A204.1 (cell line): ENCODE measurements at regions not wholly inside any gene's neighbourhood (a gene's known extent, or its start where the extent isn't known, plus 50 kb on each side); places are given as distances from the start of the nearest gene placed in this dataset.
"Not testable (repeated sequence)": the region's sequence is repeated elsewhere in the genome, so short reads cannot be mapped to it uniquely, and the experiment has no call there.

Source experiments
- FAIRE-seq: peaks from 2 replicates; lab custom pipeline; 2012; peaks lifted over from hg19 to GRCh38; lab: Jason Lieb, UNC

GRCh38 chr2:176854878-176855277 lies 357.7 kb upstream of the HNRNPA3 start:
- FAIRE-seq, result no peak

GRCh38 chr2:176856683-176857082 lies 355.9 kb upstream of the HNRNPA3 start:
- FAIRE-seq, result no peak

- FAIRE-seq, result no peak
Measured at GRCh38 chr2:176865336-176865735, 347.3 kb upstream of the HNRNPA3 start.

GRCh38 chr2:176872406-176872805 lies 340.2 kb upstream of the HNRNPA3 start:
- FAIRE-seq, result no peak

GRCh38 chr2:176873403-176873802 lies 339.2 kb upstream of the HNRNPA3 start:
- no peak for FAIRE-seq

- FAIRE-seq, result no peak
Measured at GRCh38 chr2:176876493-176877103, 336.0 kb upstream of the HNRNPA3 start.

- FAIRE-seq, result no peak
Measured at GRCh38 chr2:176879426-176879995, 333.1 kb upstream of the HNRNPA3 start.

- not testable (repeated sequence) for FAIRE-seq
Measured at GRCh38 chr2:176882045-176882444, 330.5 kb upstream of the HNRNPA3 start.

GRCh38 chr2:176885001-176885643 lies 327.5 kb upstream of the HNRNPA3 start:
- no peak for FAIRE-seq

- no peak for FAIRE-seq
Measured at GRCh38 chr2:176885661-176886060, 326.9 kb upstream of the HNRNPA3 start.

- FAIRE-seq, result no peak
Measured at GRCh38 chr2:176891105-176891504, 321.5 kb upstream of the HNRNPA3 start.

- no peak for FAIRE-seq
Measured at GRCh38 chr2:176891857-176892256, 320.7 kb upstream of the HNRNPA3 start.

GRCh38 chr2:176892676-176893226 lies 319.8 kb upstream of the HNRNPA3 start:
- FAIRE-seq, result no peak

GRCh38 chr2:176895158-176895557 lies 317.4 kb upstream of the HNRNPA3 start:
- FAIRE-seq, result no peak

GRCh38 chr2:176902454-176902853 lies 310.1 kb upstream of the HNRNPA3 start:
- no peak for FAIRE-seq

GRCh38 chr2:176904053-176904452 lies 308.5 kb upstream of the HNRNPA3 start:
- FAIRE-seq, result not testable (repeated sequence)

GRCh38 chr2:176907341-176907740 lies 305.3 kb upstream of the HNRNPA3 start:
- FAIRE-seq, result no peak

- no peak for FAIRE-seq
Measured at GRCh38 chr2:176910828-176911227, 301.8 kb upstream of the HNRNPA3 start.

GRCh38 chr2:176913955-176914354 lies 298.6 kb upstream of the HNRNPA3 start:
- no peak for FAIRE-seq

- FAIRE-seq, result no peak
Measured at GRCh38 chr2:176914371-176914770, 298.2 kb upstream of the HNRNPA3 start.

GRCh38 chr2:176922545-176922944 lies 290.0 kb upstream of the HNRNPA3 start:
- not testable (repeated sequence) for FAIRE-seq

GRCh38 chr2:176923205-176923604 lies 289.4 kb upstream of the HNRNPA3 start:
- FAIRE-seq, result peak; percentile 3

GRCh38 chr2:176924909-176925534 lies 287.6 kb upstream of the HNRNPA3 start:
- FAIRE-seq, result no peak
